ENCODE measurements at regions not wholly inside any gene's neighbourhood (a gene's known extent, or its start where the extent isn't known, plus 50 kb on each side); places are given as distances from the start of the nearest gene placed in this dataset.
"Not testable (repeated sequence)": the region's sequence is repeated elsewhere in the genome, so short reads cannot be mapped to it uniquely, and the experiment has no call there.

DNA sequence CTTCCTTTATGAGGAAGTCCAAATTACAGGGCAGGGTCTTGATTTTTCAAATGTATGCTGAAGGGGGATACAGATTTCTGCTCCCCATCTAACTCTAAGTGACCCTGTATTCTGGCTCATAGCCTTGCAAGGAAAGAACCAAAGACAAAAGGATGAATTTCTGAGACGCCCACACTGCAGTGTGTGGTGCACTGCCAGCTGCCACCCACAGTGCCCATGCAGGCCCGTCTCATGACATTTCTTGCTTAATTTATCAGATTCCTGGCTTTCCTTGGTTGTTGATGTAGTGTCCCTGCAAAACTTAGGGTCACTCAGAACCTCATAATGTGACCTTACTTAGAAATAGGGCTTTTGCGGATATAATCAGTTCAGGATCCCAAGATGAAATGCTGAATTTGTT, 68.0 kb downstream of the CBLN4 start:
- 66 to 90% (median 86%) methylated on average over 3 of the region's 3 CpGs for WGBS, 4 donors
- Histone ChIP-seq H3K4me3 (no peak overlapping the region), H3K9me3 (replicated peaks in 1 of 3) (no peaks in the 10 kb centered on the region), H3K36me3 (replicated peaks in 1 of 2) (no peaks in the 10 kb centered on the region), H3K27me3 (no peaks in the 10 kb centered on the region), H3K4me1 (replicated peaks in 1 of 2) (no peaks in the 10 kb centered on the region), H3K27ac (no peak overlapping the region)
- DNase-seq = no peak
- intact Hi-C loops (cut with DNase I) = no loop called here
- TF ChIP-seq, protein P1, sequence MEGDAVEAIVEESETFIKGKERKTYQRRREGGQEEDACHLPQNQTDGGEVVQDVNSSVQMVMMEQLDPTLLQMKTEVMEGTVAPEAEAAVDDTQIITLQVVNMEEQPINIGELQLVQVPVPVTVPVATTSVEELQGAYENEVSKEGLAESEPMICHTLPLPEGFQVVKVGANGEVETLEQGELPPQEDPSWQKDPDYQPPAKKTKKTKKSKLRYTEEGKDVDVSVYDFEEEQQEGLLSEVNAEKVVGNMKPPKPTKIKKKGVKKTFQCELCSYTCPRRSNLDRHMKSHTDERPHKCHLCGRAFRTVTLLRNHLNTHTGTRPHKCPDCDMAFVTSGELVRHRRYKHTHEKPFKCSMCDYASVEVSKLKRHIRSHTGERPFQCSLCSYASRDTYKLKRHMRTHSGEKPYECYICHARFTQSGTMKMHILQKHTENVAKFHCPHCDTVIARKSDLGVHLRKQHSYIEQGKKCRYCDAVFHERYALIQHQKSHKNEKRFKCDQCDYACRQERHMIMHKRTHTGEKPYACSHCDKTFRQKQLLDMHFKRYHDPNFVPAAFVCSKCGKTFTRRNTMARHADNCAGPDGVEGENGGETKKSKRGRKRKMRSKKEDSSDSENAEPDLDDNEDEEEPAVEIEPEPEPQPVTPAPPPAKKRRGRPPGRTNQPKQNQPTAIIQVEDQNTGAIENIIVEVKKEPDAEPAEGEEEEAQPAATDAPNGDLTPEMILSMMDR (IDR thresholded peaks at IDR 0.05) = no peak
- no peak for TF ChIP-seq POLR2A (IDR thresholded peaks at IDR 0.05)

DNA sequence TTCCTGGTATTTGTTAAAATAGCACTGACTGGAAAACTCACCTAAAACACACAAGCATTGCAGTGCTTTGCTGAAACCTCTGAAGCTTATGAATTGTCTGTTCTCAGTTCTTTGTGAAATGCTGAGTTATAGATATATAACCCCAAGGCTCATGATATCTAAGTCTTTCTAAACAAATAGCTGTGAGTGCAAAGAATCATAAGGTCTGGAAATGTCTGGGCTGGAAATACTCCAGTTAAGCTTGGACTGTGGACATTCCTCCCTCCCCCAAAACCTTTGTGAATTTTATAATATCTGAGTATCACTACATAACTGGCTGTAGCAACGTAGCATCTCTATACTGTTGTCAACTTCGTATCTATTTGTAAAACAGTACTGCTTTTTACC, 69.1 kb downstream of the CBLN4 start:
- intact Hi-C loops (cut with DNase I) = no loop called here
- no peak for DNase-seq
- WGBS, 4 donors = 62 to 67% (median 63%) methylated on average over 2 of the region's 2 CpGs
- Histone ChIP-seq H3K27me3 (no peaks in the 10 kb centered on the region), H3K27ac (no peak overlapping the region), H3K9me3 (replicated peaks in 1 of 3) (no peaks in the 10 kb centered on the region), H3K36me3 (replicated peaks in 1 of 2) (no peaks in the 10 kb centered on the region), H3K4me1 (replicated peaks in 1 of 2) (no peaks in the 10 kb centered on the region), H3K4me3 (no peak overlapping the region)
- TF ChIP-seq, protein P1 (IDR thresholded peaks at IDR 0.05) = no peak
- no peak for TF ChIP-seq POLR2A (IDR thresholded peaks at IDR 0.05)

DNA sequence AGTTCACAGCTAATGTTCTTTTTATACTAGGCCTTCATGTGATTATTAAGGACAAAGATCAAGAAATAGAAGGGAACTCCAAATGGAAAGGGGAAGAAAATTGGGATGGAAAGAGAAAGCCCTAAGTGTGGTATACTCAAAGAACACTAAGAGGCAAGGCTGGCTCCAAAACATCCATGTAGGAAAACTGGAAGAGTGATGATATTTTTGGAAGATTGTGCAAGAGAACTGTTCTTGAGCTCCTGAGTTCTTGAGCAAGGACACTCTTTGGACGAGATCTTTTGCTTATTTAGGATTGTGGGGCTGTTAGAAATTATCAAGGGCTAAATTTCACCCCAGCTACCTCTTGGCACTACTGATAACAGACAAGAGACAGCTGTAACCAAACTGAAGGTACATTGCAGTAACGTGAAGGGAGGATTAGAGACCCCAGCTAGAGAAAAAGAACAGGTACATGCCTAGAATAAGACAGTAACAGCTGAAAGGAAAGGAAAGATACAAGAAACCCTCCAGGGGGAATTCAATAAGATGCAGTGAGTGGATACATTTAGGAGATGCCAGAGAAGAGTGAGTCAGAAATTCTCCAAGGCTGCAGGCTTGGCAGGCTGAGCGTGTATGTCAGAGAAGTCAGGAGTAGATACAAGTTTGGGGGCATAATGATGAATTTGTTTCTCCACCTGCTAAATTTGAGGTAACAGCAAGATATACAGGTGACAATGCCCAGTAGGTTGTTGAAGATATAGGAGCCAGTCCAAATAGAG, 69.7 kb downstream of the CBLN4 start:
- TF ChIP-seq, protein P1 (IDR thresholded peaks at IDR 0.05) = no peak
- no peak for TF ChIP-seq POLR2A (IDR thresholded peaks at IDR 0.05)
- intact Hi-C loops (cut with DNase I) = no loop called here
- no peaks in the 10 kb centered on the region for H3K36me3 ChIP-seq (replicated peaks in 1 of 2)
- 20 to 30% (median 27%) methylated on average over 3 of the region's 3 CpGs for WGBS, 4 donors
- H3K27ac ChIP-seq = no peak overlapping the region
- H3K4me1 ChIP-seq (replicated peaks in 1 of 2) = no peaks in the 10 kb centered on the region
- peak in 5 of 7 donors; percentile 16 to 24 (median 22) for DNase-seq
- H3K27me3 ChIP-seq = no peaks in the 10 kb centered on the region
- H3K4me3 ChIP-seq = no peak overlapping the region
- no peaks in the 10 kb centered on the region for H3K9me3 ChIP-seq (replicated peaks in 1 of 3)

DNA sequence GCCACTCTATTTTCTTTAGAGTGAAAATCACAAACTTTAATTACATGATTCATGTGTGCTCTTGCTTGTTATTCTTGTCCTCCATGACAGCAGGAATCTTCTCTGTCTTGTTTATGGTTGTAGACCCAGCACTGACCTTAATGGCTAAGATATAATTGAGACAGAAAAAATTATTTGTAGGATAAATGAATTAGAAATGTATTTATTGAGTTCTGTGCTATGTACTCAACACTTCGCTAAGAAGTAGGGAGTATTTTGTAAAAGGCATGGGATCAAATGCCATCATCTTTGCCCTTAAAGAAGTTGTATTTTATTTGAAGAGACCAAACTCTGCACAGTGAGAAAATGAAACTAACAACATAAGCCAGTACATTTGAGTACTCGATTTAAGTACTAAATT, 71.2 kb downstream of the CBLN4 start:
- no peak for DNase-seq
- H3K27ac ChIP-seq = no peak overlapping the region
- H3K4me1 ChIP-seq (replicated peaks in 1 of 2) = no peaks in the 10 kb centered on the region
- WGBS, 4 donors = 60 to 66% (median 62%) methylated on average over 2 of the region's 2 CpGs
- H3K36me3 ChIP-seq (replicated peaks in 1 of 2) = no peaks in the 10 kb centered on the region
- intact Hi-C loops (cut with DNase I) = no loop called here
- no peak overlapping the region for H3K4me3 ChIP-seq
- TF ChIP-seq, protein P1 (IDR thresholded peaks at IDR 0.05) = no peak
- TF ChIP-seq POLR2A (IDR thresholded peaks at IDR 0.05) = no peak
- no peaks in the 10 kb centered on the region for H3K27me3 ChIP-seq
- no peaks in the 10 kb centered on the region for H3K9me3 ChIP-seq (replicated peaks in 1 of 3)

DNA sequence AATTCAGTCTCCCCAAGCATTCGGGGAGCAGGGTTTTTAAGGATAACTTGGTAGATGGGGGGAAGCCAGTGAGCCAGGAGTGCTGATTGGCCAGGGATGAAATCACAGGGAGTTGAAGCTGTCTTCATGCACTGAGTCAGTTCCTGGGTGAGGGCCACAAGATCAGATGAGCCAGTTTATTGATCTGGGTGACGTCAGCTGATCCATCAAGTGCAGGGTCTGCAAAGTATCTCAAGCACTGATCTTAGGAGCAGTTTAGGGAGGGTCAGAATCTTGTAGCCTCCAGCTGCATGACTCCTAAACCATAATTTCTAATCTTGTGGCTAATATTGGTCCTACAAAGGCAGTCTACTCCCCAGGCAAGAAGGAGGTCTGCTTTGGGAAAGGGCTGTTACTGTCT, 74.4 kb downstream of the CBLN4 start:
- DNase-seq; H3K4me3 ChIP-seq; H3K9me3 ChIP-seq (replicated peaks in 1 of 3); H3K36me3 ChIP-seq (replicated peaks in 1 of 2); H3K27me3 ChIP-seq; intact Hi-C loops (cut with DNase I); H3K27ac ChIP-seq; H3K4me1 ChIP-seq (replicated peaks in 1 of 2): not testable (repeated sequence)
- 63 to 77% (median 67%) methylated on average over 2 of the region's 2 CpGs for WGBS, 4 donors
